ENCODE measurements at regions not wholly inside any gene's neighbourhood (a gene's known extent, or its start where the extent isn't known, plus 50 kb on each side); places are given as distances from the start of the nearest gene placed in this dataset.

GRCh38 chr6:170083236-170084051 lies 207.4 kb downstream of the DLL1 start:
- Histone ChIP-seq H3K14ac (ENCODE audit: low read length in 2 of 2) (no peak overlapping the region), H3K4me3 (ENCODE audit: insufficient read depth in 1 of 2, low read depth in 1 of 2, low read length in 2 of 2) (no peak overlapping the region), H3K4me2 (ENCODE audit: low read length, poor library complexity, severe bottlenecking) (no peak overlapping the region), H3K79me1 (replicated peaks; ENCODE audit: low read length, poor library complexity, severe bottlenecking) (no peaks in the 10 kb centered on the region), H3K36me3 (ENCODE audit: control insufficient read depth in 1 of 2, insufficient read depth in 2 of 2, low read depth in 1 of 2, low read length in 2 of 2) (no peaks in the 10 kb centered on the region), H4K91ac (ENCODE audit: low read length) (no peak overlapping the region), H3K18ac (ENCODE audit: low read depth in 1 of 2, low read length in 2 of 2) (no peak overlapping the region), H2BK15ac (ENCODE audit: low read depth, poor library complexity, severe bottlenecking) (no peak overlapping the region), H2BK120ac (ENCODE audit: low read depth, low read length) (no peak overlapping the region), H2BK5ac (ENCODE audit: low read depth, low read length, poor library complexity, severe bottlenecking) (no peak overlapping the region), H3K23ac (ENCODE audit: low read length in 2 of 2) (no peak overlapping the region), H3K9me3 (ENCODE audit: control insufficient read depth, low read length) (no peaks in the 10 kb centered on the region), H3K9ac (ENCODE audit: low read length) (no peak overlapping the region), H3K4me1 (ENCODE audit: control insufficient read depth, insufficient read depth, low read depth, low read length) (no peaks in the 10 kb centered on the region), H2BK12ac (ENCODE audit: low read length in 2 of 2) (no peak overlapping the region), H3K4ac (ENCODE audit: low read depth in 1 of 2, low read length in 2 of 2) (no peak overlapping the region), H4K8ac (ENCODE audit: low read length) (no peak overlapping the region), H2AK5ac (ENCODE audit: low read length, severe bottlenecking) (no peak overlapping the region), H3K27me3 (ENCODE audit: control insufficient read depth in 1 of 2, insufficient read depth in 1 of 2, low read length in 2 of 2) (peaks cover 0 to 25% of the 10 kb centered on the region in 2 experiments), H3K27ac (ENCODE audit: low read length, poor library complexity, severe bottlenecking) (no peak overlapping the region), H2AFZ (ENCODE audit: low read depth, low read length) (no peak overlapping the region)
- WGBS = 93% methylated on average over 33 of the region's 33 CpGs
- no peak for DNase-seq

- Histone ChIP-seq H3K23ac (ENCODE audit: low read length in 2 of 2) (no peak overlapping the region), H3K4me2 (ENCODE audit: low read length, poor library complexity, severe bottlenecking) (no peak overlapping the region), H3K4ac (ENCODE audit: low read depth in 1 of 2, low read length in 2 of 2) (no peak overlapping the region), H3K18ac (ENCODE audit: low read depth in 1 of 2, low read length in 2 of 2) (no peak overlapping the region), H4K8ac (ENCODE audit: low read length) (no peak overlapping the region), H3K9me3 (ENCODE audit: control insufficient read depth, low read length) (no peaks in the 10 kb centered on the region), H3K27me3 (ENCODE audit: control insufficient read depth in 1 of 2, insufficient read depth in 1 of 2, low read length in 2 of 2) (peaks cover 0 to 25% of the 10 kb centered on the region in 2 experiments), H3K79me1 (replicated peaks; ENCODE audit: low read length, poor library complexity, severe bottlenecking) (no peaks in the 10 kb centered on the region), H3K36me3 (ENCODE audit: control insufficient read depth in 1 of 2, insufficient read depth in 2 of 2, low read depth in 1 of 2, low read length in 2 of 2) (no peaks in the 10 kb centered on the region), H2BK12ac (ENCODE audit: low read length in 2 of 2) (no peak overlapping the region), H3K4me1 (ENCODE audit: control insufficient read depth, insufficient read depth, low read depth, low read length) (no peaks in the 10 kb centered on the region), H4K91ac (ENCODE audit: low read length) (peak overlapping the region; percentile 12), H2AFZ (ENCODE audit: low read depth, low read length) (no peak overlapping the region), H3K4me3 (ENCODE audit: insufficient read depth in 1 of 2, low read depth in 1 of 2, low read length in 2 of 2) (no peak overlapping the region), H2BK120ac (ENCODE audit: low read depth, low read length) (no peak overlapping the region), H2BK5ac (ENCODE audit: low read depth, low read length, poor library complexity, severe bottlenecking) (no peak overlapping the region), H3K27ac (ENCODE audit: low read length, poor library complexity, severe bottlenecking) (no peak overlapping the region), H2AK5ac (ENCODE audit: low read length, severe bottlenecking) (no peak overlapping the region), H3K9ac (ENCODE audit: low read length) (no peak overlapping the region), H3K14ac (ENCODE audit: low read length in 2 of 2) (no peak overlapping the region), H2BK15ac (ENCODE audit: low read depth, poor library complexity, severe bottlenecking) (no peak overlapping the region)
- DNase-seq = no peak
- 74% methylated on average over 5 of the region's 12 CpGs for WGBS
These were observed 208.2 kb downstream of the DLL1 start for GRCh38 chr6:170082531-170083187.

GRCh38 chr6:170082067-170082466 lies 208.8 kb downstream of the DLL1 start:
- H3K23ac ChIP-seq (ENCODE audit: low read length in 2 of 2) = no peak overlapping the region
- H3K27me3 ChIP-seq (ENCODE audit: control insufficient read depth in 1 of 2, insufficient read depth in 1 of 2, low read length in 2 of 2) = peaks cover 0 to 27% of the 10 kb centered on the region in 2 experiments
- no peak overlapping the region for H2BK15ac ChIP-seq (ENCODE audit: low read depth, poor library complexity, severe bottlenecking)
- no peak for DNase-seq
- H3K36me3 ChIP-seq (ENCODE audit: control insufficient read depth in 1 of 2, insufficient read depth in 2 of 2, low read depth in 1 of 2, low read length in 2 of 2) = no peaks in the 10 kb centered on the region
- no peak overlapping the region for H3K27ac ChIP-seq (ENCODE audit: low read length, poor library complexity, severe bottlenecking)
- 82% methylated on average over 6 of the region's 13 CpGs for WGBS
- no peak overlapping the region for H4K91ac ChIP-seq (ENCODE audit: low read length)
- H2AK5ac ChIP-seq (ENCODE audit: low read length, severe bottlenecking) = no peak overlapping the region
- H3K18ac ChIP-seq (ENCODE audit: low read depth in 1 of 2, low read length in 2 of 2) = no peak overlapping the region
- H4K8ac ChIP-seq (ENCODE audit: low read length) = no peak overlapping the region
- no peak overlapping the region for H2AFZ ChIP-seq (ENCODE audit: low read depth, low read length)
- no peak overlapping the region for H3K9ac ChIP-seq (ENCODE audit: low read length)
- no peak overlapping the region for H3K4me3 ChIP-seq (ENCODE audit: insufficient read depth in 1 of 2, low read depth in 1 of 2, low read length in 2 of 2)
- no peaks in the 10 kb centered on the region for H3K79me1 ChIP-seq (replicated peaks; ENCODE audit: low read length, poor library complexity, severe bottlenecking)
- H3K9me3 ChIP-seq (ENCODE audit: control insufficient read depth, low read length) = no peaks in the 10 kb centered on the region
- no peak overlapping the region for H2BK12ac ChIP-seq (ENCODE audit: low read length in 2 of 2)
- no peak overlapping the region for H3K4me2 ChIP-seq (ENCODE audit: low read length, poor library complexity, severe bottlenecking)
- H3K14ac ChIP-seq (ENCODE audit: low read length in 2 of 2) = no peak overlapping the region
- no peak overlapping the region for H2BK120ac ChIP-seq (ENCODE audit: low read depth, low read length)
- H2BK5ac ChIP-seq (ENCODE audit: low read depth, low read length, poor library complexity, severe bottlenecking) = no peak overlapping the region
- H3K4ac ChIP-seq (ENCODE audit: low read depth in 1 of 2, low read length in 2 of 2) = no peak overlapping the region
- no peaks in the 10 kb centered on the region for H3K4me1 ChIP-seq (ENCODE audit: control insufficient read depth, insufficient read depth, low read depth, low read length)

- Histone ChIP-seq H3K9ac (ENCODE audit: low read length) (no peak overlapping the region), H3K4me1 (ENCODE audit: control insufficient read depth, insufficient read depth, low read depth, low read length) (no peaks in the 10 kb centered on the region), H4K91ac (ENCODE audit: low read length) (no peak overlapping the region), H3K27ac (ENCODE audit: low read length, poor library complexity, severe bottlenecking) (no peak overlapping the region), H3K4me2 (ENCODE audit: low read length, poor library complexity, severe bottlenecking) (no peak overlapping the region), H3K27me3 (ENCODE audit: control insufficient read depth in 1 of 2, insufficient read depth in 1 of 2, low read length in 2 of 2) (peaks cover 0 to 30% of the 10 kb centered on the region in 2 experiments), H3K4ac (ENCODE audit: low read depth in 1 of 2, low read length in 2 of 2) (no peak overlapping the region), H2AK5ac (ENCODE audit: low read length, severe bottlenecking) (no peak overlapping the region), H4K8ac (ENCODE audit: low read length) (no peak overlapping the region), H2AFZ (ENCODE audit: low read depth, low read length) (no peak overlapping the region), H3K4me3 (ENCODE audit: insufficient read depth in 1 of 2, low read depth in 1 of 2, low read length in 2 of 2) (no peak overlapping the region), H3K14ac (ENCODE audit: low read length in 2 of 2) (no peak overlapping the region), H2BK5ac (ENCODE audit: low read depth, low read length, poor library complexity, severe bottlenecking) (no peak overlapping the region), H3K36me3 (ENCODE audit: control insufficient read depth in 1 of 2, insufficient read depth in 2 of 2, low read depth in 1 of 2, low read length in 2 of 2) (no peaks in the 10 kb centered on the region), H3K79me1 (replicated peaks; ENCODE audit: low read length, poor library complexity, severe bottlenecking) (no peaks in the 10 kb centered on the region), H2BK15ac (ENCODE audit: low read depth, poor library complexity, severe bottlenecking) (no peak overlapping the region), H2BK120ac (ENCODE audit: low read depth, low read length) (no peak overlapping the region), H2BK12ac (ENCODE audit: low read length in 2 of 2) (no peak overlapping the region), H3K18ac (ENCODE audit: low read depth in 1 of 2, low read length in 2 of 2) (no peak overlapping the region), H3K9me3 (ENCODE audit: control insufficient read depth, low read length) (no peaks in the 10 kb centered on the region), H3K23ac (ENCODE audit: low read length in 2 of 2) (no peak overlapping the region)
- no peak for DNase-seq
- 80% methylated on average over 13 of the region's 13 CpGs for WGBS
These were observed 209.3 kb downstream of the DLL1 start for GRCh38 chr6:170081556-170081955.

Data from mesenchymal stem cell (in vitro differentiated cells and primary cell).